HL-60 (cell line): ENCODE measurements at regions not wholly inside any gene's neighbourhood (a gene's known extent, or its start where the extent isn't known, plus 50 kb on each side); places are given as distances from the start of the nearest gene placed in this dataset.

ENCODE experiments used
- CTCF ChIP-seq: IDR thresholded peaks from one replicate; pipeline ENCODE4 v1.5.1; 2011; ENCODE audit warnings: low read length, control low read depth, inconsistent platforms; ENCODE audit not compliant: insufficient read depth
- POLR2AphosphoS5 ChIP-seq: IDR thresholded peaks from 2 replicates; pipeline ENCODE4 v1.6.1; 2012; ENCODE audit warnings: low read depth

DNA sequence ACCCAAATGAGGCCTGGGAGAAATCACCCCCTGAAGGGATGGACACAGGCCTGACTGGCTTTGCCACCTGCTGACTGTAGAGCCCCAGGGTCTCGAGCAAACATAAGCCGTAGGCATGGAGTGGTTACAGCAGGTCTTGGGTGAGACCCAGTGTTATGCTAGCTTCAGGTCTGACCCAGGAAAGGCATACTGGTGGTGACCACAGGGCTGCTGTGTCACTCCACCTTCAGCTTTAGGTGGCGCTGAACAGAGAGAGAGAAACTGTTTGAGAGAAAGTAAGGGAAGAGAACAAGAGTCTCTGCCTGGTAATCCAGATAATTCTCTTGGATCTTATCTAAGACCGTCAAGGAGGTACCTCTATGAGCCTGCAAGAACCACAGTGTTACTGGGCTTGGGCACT, 1544.2 kb upstream of the TMEFF2 start:
- TF ChIP-seq CTCF (no peak), POLR2AphosphoS5 (no peak)
